BLaER1 treated with 17β-estradiol and CSF1 and Interleukin-3, amounts not matched to agents 10 nM and 100 nM (cell line): ENCODE measurements at regions not wholly inside any gene's neighbourhood (a gene's known extent, or its start where the extent isn't known, plus 50 kb on each side); places are given as distances from the start of the nearest gene placed in this dataset.

Experiments used
- H3K27ac ChIP-seq, 11 experiments: shearing (Covaris generic); formaldehyde crosslinking; 2 replicates each; pipeline ENCODE4 v1.8.1; 2022
- H3K27me3 ChIP-seq, 11 experiments: shearing (Covaris generic); formaldehyde crosslinking; 2 replicates each; pipeline ENCODE4 v1.8.1; 2022
- H3K36me3 ChIP-seq, 11 experiments: shearing (Covaris generic); formaldehyde crosslinking; 2 replicates each; pipeline ENCODE4 v1.8.1; 2022
- H3K4me1 ChIP-seq, 10 experiments: shearing (Covaris generic); formaldehyde crosslinking; 2 replicates each; pipeline ENCODE4 v1.8.1; 2022
- H3K4me2 ChIP-seq, 11 experiments: shearing (Covaris generic); formaldehyde crosslinking; 2 replicates each; pipeline ENCODE4 v1.8.1; 2022
- H3K4me3 ChIP-seq, 10 experiments: shearing (Covaris generic); formaldehyde crosslinking; 2 replicates each; pipeline ENCODE4 v1.8.1; 2022
- H3K9ac ChIP-seq, 11 experiments: shearing (Covaris generic); formaldehyde crosslinking; 2 replicates each; pipeline ENCODE4 v1.8.1; 2022
- H3K9me3 ChIP-seq, 11 experiments: shearing (Covaris generic); formaldehyde crosslinking; replicated peaks in 1 of 11; 2 replicates each; pipeline ENCODE4 v1.8.1; 2022
- H4K20me1 ChIP-seq, 11 experiments: shearing (Covaris generic); formaldehyde crosslinking; 2 replicates each; pipeline ENCODE4 v1.8.1; 2022
- Cebpa-rat ChIP-seq, 11 experiments: shearing (Covaris generic); IDR thresholded peaks; 2 replicates each; pipeline ENCODE4 v1.8.1; 2022

DNA sequence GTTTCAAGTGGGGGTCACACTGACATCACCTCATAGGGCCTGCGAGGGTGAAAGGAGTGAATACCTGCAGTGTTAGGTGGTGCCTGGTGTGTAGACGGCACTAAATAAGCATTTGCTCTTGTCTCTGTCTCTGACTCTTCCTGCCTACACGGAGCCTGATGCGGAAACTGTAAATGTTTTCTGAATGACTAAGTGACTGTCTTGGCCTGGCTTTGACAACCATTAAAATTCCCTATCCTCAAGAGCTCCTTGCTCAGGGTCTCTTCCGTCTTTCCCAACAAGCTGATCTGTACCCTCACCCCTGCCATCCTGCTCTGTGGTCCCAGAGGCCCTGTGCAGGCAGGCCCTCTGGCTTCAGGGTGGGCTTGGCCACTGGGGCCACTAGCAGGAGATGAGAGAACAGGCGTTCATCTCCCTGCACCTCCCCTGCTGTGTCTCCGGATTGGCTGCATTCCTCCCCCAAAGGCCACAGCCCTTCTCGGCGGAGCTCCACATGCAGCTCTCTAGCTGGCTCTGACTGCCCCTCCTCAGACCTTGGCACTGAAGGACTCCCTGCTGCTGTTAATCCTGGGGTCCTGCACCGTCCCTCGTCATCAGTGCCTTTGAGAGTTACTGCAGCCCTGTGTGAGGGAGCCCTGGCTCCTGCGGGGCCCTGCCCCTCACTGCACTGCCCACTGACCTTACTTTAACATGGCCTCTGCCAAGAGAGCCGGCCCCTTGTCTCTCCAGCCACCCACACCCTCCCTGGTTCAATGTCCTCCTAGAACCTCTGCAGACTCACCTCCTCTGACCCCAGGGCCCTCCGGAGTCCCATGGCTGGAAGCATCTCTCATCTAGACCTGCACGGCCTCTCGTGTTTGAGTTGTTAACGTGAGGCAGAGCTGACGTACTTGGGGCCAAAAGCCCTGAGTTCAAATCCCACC, 211.1 kb downstream of the MATN1 start:
- Histone ChIP-seq H3K4me2 (no peak overlapping the region), H3K9ac (no peak overlapping the region), H3K27me3 (no peaks in the 10 kb centered on the region), H3K4me1 (no peaks in the 10 kb centered on the region), H3K27ac (no peak overlapping the region), H3K36me3 (no peaks in the 10 kb centered on the region), H3K4me3 (no peak overlapping the region), H3K9me3 (no peaks in the 10 kb centered on the region), H4K20me1 (peaks cover 0 to 9% (median 0%) of the 10 kb centered on the region in 11 experiments; a peak in 1 of 22 replicates)
- TF ChIP-seq Cebpa-rat (IDR thresholded peaks at IDR 0.05): no peak

DNA sequence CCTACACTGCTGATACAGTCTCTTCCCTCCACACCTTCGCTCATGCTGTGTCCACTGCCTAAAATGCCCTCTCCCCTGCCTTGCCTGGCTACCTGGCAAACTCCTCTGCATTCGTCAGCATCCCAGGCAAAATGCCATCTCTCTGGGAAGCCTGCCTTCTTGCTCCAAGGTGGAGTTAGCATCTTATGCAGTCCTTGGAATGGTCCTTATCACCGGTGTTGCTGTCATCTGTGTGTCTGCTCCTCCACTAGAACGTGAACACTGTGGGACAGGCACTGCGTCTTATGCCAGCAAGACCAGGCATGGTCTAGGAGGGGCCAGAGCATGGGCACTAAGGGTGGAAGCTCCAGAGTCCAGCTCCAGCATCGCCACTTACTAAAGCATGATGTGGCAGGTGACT, 211.8 kb downstream of the MATN1 start:
- H3K27ac ChIP-seq: no peak overlapping the region
- no peaks in the 10 kb centered on the region for H3K27me3 ChIP-seq
- H3K4me3 ChIP-seq: no peak overlapping the region
- peaks cover 0 to 9% (median 0%) of the 10 kb centered on the region in 11 experiments; a peak in 1 of 22 replicates for H4K20me1 ChIP-seq
- no peak for TF ChIP-seq Cebpa-rat (IDR thresholded peaks at IDR 0.05)
- no peaks in the 10 kb centered on the region for H3K9me3 ChIP-seq
- no peak overlapping the region for H3K9ac ChIP-seq
- H3K36me3 ChIP-seq: no peaks in the 10 kb centered on the region
- no peaks in the 10 kb centered on the region for H3K4me1 ChIP-seq
- no peak overlapping the region for H3K4me2 ChIP-seq

DNA sequence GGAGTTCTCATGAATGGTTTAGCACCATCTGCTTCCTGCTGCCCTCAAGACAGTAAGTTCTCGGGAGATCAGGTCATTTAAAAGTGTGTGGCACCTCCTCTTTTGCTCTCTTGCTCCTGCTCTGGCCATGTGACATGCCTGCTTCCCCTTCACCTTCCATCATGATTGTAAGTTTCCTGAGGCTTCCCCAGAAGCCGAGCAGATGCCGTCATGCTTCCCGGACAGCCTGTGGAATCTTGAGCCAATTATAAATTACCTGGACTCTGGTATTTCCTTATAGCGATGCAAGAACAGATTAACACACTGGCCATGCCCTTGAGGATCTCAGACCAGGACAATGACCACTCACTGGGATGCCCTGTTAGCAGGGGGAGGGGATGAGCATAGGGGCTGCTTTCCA, 212.3 kb downstream of the MATN1 start:
- Histone ChIP-seq H3K27me3 (no peaks in the 10 kb centered on the region), H3K4me2 (no peak overlapping the region), H3K4me3 (no peak overlapping the region), H3K27ac (no peak overlapping the region), H3K36me3 (no peaks in the 10 kb centered on the region), H4K20me1 (peaks cover 0 to 9% (median 0%) of the 10 kb centered on the region in 11 experiments; a peak in 1 of 22 replicates), H3K9me3 (no peaks in the 10 kb centered on the region), H3K9ac (no peak overlapping the region), H3K4me1 (no peaks in the 10 kb centered on the region)
- TF ChIP-seq Cebpa-rat (IDR thresholded peaks at IDR 0.05): no peak

DNA sequence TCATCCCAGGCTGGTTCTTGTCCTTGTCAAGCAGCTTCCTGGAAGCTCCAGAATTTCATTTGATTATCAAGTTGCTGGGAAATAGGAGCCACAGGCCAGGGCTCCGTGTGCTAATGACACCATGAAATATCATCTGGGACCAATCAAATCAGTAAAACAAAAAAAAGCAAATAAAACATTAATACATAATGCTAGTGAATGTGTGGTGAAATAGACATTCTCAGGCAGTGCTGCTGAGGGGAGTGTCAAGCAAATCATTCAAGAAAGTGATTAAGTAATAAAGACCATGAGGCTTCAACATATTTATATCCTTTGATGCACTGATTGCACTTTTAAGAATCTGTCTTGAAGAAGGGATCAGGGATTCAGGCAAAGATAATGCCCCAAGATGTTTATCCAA, 213.7 kb downstream of the MATN1 start:
- Histone ChIP-seq H3K9ac (no peak overlapping the region), H3K9me3 (no peaks in the 10 kb centered on the region), H3K27ac (no peak overlapping the region), H4K20me1 (peaks cover 0 to 9% (median 0%) of the 10 kb centered on the region in 11 experiments; a peak in 1 of 22 replicates), H3K4me1 (no peaks in the 10 kb centered on the region), H3K4me3 (no peak overlapping the region), H3K4me2 (no peak overlapping the region), H3K27me3 (no peaks in the 10 kb centered on the region), H3K36me3 (no peaks in the 10 kb centered on the region)
- TF ChIP-seq Cebpa-rat (IDR thresholded peaks at IDR 0.05): no peak

DNA sequence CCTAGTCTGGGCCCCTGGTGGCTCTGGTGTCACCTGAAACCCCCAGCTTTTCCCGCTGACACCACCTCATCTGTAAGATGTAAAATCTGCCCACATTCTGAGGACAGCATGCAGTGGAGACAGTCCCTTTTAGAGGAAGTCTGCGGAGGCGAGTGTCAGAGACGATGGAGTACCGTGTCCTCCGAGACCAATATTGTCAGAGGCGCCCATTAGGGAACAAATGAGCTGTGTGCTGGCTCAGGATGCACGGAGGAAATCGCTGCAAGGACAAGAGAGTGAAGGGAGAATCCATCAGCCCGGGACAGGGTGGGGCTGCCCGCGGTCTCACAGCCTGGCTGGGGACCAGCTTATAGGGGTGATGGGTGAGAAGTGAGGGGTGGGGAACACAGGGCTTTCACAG, 214.8 kb downstream of the MATN1 start:
- no peaks in the 10 kb centered on the region for H3K4me1 ChIP-seq
- H3K27me3 ChIP-seq: no peaks in the 10 kb centered on the region
- H3K4me3 ChIP-seq: no peak overlapping the region
- no peak overlapping the region for H3K9ac ChIP-seq
- TF ChIP-seq Cebpa-rat (IDR thresholded peaks at IDR 0.05): no peak
- H3K9me3 ChIP-seq: no peaks in the 10 kb centered on the region
- no peak overlapping the region for H3K4me2 ChIP-seq
- peaks cover 0 to 9% (median 0%) of the 10 kb centered on the region in 11 experiments; a peak in 1 of 22 replicates for H4K20me1 ChIP-seq
- H3K27ac ChIP-seq: no peak overlapping the region
- no peaks in the 10 kb centered on the region for H3K36me3 ChIP-seq

DNA sequence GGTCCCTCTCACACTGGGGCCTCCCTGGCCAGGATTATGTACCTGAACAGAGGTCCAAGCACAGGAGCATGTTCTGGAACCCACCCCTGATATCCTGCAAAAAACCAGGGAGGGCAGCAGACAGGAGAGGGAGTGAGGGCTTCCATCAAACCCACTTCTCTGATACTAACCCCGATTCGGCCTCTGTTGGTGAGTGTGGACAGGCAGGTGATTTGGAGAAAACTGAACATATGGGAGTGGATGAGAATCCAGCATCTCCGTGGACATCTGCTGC, 215.3 kb downstream of the MATN1 start:
- no peak overlapping the region for H3K9ac ChIP-seq
- H4K20me1 ChIP-seq: peaks cover 0 to 9% (median 0%) of the 10 kb centered on the region in 11 experiments; a peak in 1 of 22 replicates
- TF ChIP-seq Cebpa-rat (IDR thresholded peaks at IDR 0.05): no peak

DNA sequence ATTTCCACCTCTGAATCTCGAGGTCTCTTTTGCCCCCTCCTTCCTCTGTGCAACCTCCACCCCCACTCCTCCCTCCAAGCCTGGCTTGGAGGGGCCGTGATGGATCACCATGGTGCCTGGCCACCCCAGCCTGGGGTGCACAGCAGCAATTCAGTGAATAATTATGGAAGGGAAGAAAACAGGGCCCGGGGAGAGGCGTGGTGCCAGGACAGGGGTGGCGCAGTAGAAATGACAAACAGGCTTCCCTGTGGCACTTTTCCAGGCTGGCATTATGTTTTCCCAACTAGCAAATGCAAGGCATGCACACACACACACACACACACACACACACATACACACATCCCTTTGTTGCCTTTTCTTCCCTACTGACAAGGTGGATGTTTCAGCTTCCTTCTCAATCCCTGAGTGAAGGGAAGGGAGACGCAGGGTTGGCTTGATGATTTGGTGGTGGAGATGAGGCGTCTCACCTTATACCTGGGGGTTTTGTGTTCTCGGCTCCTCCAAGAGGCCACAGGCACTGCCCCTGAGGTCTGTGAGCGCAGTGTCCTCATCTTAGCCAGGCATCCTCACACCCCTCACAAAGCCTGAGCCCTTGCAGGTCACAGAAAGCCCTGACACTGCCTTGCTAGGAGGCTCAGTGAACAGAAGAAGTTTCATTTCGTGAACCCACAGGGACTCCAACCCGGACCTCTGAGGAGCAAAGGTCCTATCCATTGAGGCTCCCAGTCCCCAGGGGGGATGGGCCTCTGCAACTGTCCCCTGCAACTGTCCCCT, 215.8 kb downstream of the MATN1 start:
- H3K27me3 ChIP-seq: no peaks in the 10 kb centered on the region

More for the DNA sequence above, 215.3 kb downstream of the MATN1 start:
- H3K4me3 ChIP-seq: no peak overlapping the region
- no peaks in the 10 kb centered on the region for H3K4me1 ChIP-seq
- H3K27ac ChIP-seq: no peak overlapping the region
- no peaks in the 10 kb centered on the region for H3K27me3 ChIP-seq
- H3K4me2 ChIP-seq: no peak overlapping the region
- H3K9me3 ChIP-seq: no peaks in the 10 kb centered on the region
- no peaks in the 10 kb centered on the region for H3K36me3 ChIP-seq

DNA sequence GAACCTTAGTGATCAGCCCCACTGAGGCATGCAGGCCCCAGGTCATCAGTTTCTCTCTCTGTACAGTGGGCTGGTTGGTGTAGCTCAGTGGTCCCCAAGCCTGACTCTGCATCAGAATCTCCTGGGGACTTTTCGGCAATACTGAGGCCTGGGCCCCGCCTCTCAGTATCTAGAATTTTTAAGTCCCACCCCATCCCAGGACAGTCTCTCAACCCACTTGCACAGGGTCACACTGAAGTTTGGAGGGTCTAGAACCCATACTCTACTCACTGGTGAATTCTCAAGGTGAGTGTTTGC, 216.4 kb downstream of the MATN1 start:
- Histone ChIP-seq H3K27ac (no peak overlapping the region), H3K27me3 (no peaks in the 10 kb centered on the region), H3K4me3 (no peak overlapping the region), H3K9ac (no peak overlapping the region), H4K20me1 (0 out of 22 replicates have a peak, but pooled peaks cover 0 to 2% (median 0%) of the 10 kb centered on the region in 11 experiments), H3K4me1 (no peaks in the 10 kb centered on the region), H3K9me3 (peaks cover 0 to 3% (median 0%) of the 10 kb centered on the region in 11 experiments; a peak in 3 of 22 replicates), H3K36me3 (no peaks in the 10 kb centered on the region), H3K4me2 (no peak overlapping the region)
- no peak for TF ChIP-seq Cebpa-rat (IDR thresholded peaks at IDR 0.05)

More for the DNA sequence above, 215.8 kb downstream of the MATN1 start:
- Histone ChIP-seq H3K36me3 (no peaks in the 10 kb centered on the region), H3K27ac (no peak overlapping the region), H3K4me3 (no peak overlapping the region), H4K20me1 (peaks cover 0 to 8% (median 0%) of the 10 kb centered on the region in 11 experiments; a peak in 1 of 22 replicates), H3K4me1 (no peaks in the 10 kb centered on the region), H3K9ac (no peak overlapping the region), H3K4me2 (no peak overlapping the region), H3K9me3 (no peaks in the 10 kb centered on the region)
- TF ChIP-seq Cebpa-rat (IDR thresholded peaks at IDR 0.05): no peak

DNA sequence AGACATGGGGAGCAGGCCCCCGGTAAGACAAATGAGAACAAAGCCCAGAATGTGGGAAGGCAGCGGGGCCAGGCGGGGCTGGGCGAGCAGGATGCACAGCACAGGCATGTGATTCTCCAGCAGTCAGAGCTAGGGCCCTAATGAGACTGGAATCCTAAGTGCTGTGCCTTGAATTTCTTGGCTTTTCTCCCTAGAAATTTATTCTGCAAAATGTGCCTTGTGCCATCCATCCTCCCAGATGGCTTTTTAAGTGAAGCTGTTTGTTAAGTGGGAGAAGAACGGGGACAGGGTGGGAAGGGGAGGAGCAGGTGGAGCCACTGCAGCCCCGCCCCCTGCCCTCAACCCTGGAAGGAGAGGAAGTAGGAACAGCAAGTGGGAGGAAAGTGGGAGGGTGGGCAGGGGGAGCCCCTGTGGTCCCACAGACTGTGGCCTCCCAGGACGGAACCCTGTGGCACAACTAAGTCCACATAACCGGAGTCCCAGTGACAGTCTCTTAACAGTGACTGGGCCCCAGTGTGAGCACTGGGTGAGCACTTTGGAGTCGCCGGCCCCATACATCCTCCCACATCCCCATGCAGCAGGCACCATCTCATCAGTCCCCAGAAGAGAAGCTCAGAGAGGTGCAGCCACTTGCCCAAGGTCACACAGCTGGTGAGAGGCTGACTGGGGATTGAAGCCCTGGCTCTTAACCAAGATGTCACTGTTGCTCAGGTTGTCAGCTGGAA, 216.9 kb downstream of the MATN1 start:
- Histone ChIP-seq H3K9me3 (peaks cover 0 to 8% (median 0%) of the 10 kb centered on the region in 11 experiments; a peak in 3 of 22 replicates), H3K4me2 (no peak overlapping the region), H4K20me1 (no peaks in the 10 kb centered on the region), H3K27me3 (no peaks in the 10 kb centered on the region), H3K4me3 (no peak overlapping the region), H3K36me3 (no peaks in the 10 kb centered on the region), H3K9ac (no peak overlapping the region), H3K27ac (no peak overlapping the region), H3K4me1 (no peaks in the 10 kb centered on the region)
- TF ChIP-seq Cebpa-rat (IDR thresholded peaks at IDR 0.05): no peak
